HCT116 (cell line): ENCODE measurements at regions not wholly inside any gene's neighbourhood (a gene's known extent, or its start where the extent isn't known, plus 50 kb on each side); places are given as distances from the start of the nearest gene placed in this dataset.

ENCODE experiments used
- CEBPB ChIP-seq: IDR thresholded peaks from 2 replicates; pipeline ENCODE4 v1.6.1; 2012; ENCODE audit warnings: low read depth
- EGR1 ChIP-seq: IDR thresholded peaks from 2 replicates; pipeline ENCODE4 v1.6.1; 2012; ENCODE audit warnings: low read depth
- EZH2 ChIP-seq: fragments of 200-600 bp; sonication (generic); IDR thresholded peaks from 2 replicates; pipeline ENCODE4 v1.6.1; 2017; ENCODE audit warnings: antibody characterized with exemption, mixed run types
- EZH2phosphoT487 ChIP-seq: fragments of 200-600 bp; IDR thresholded peaks from 2 replicates; pipeline ENCODE4 v1.6.1; 2018; ENCODE audit warnings: antibody characterized with exemption, borderline replicate concordance
- JUND ChIP-seq: IDR thresholded peaks from 2 replicates; pipeline ENCODE4 v1.6.1; 2012
- MAX ChIP-seq: IDR thresholded peaks from 2 replicates; pipeline ENCODE4 v1.6.1; 2012
- POLR2A ChIP-seq: IDR thresholded peaks from 2 replicates; pipeline ENCODE4 v1.7.0; 2011; ENCODE audit warnings: borderline replicate concordance; ENCODE audit not compliant: insufficient read depth, insufficient read length; ENCODE audit errors: extremely low read depth
- RAD21 ChIP-seq: IDR thresholded peaks from 2 replicates; pipeline ENCODE4 v1.6.1; 2012; ENCODE audit warnings: low read depth, mild to moderate bottlenecking
- ZNF274 ChIP-seq: fragments of 200-500 bp; sonication (Bioruptor generic); IDR thresholded peaks from 2 replicates; pipeline ENCODE4 v1.6.1; 2014; ENCODE audit warnings: mild to moderate bottlenecking, low read depth, low read length, inconsistent platforms
- TF ChIP-seq, protein P1 (sequence below), 3 experiments: fragments of 200-600 bp in 1 of 3; sonication (generic) in 1 of 3; IDR thresholded peaks in 2 of 3; conservative IDR thresholded peaks in 1 of 3; 2 replicates each; pipeline ENCODE4 v1.5.1; 2012 to 2017; ENCODE audit warnings: low read depth in 2 of 3, low read length in 2 of 3, antibody characterized with exemption in 1 of 3, borderline replicate concordance in 1 of 3, control low read depth in 1 of 3, mild to moderate bottlenecking in 1 of 3, mixed read lengths in 1 of 3, mixed run types in 1 of 3, moderate library complexity in 1 of 3; ENCODE audit not compliant: insufficient read depth in 1 of 3

DNA sequence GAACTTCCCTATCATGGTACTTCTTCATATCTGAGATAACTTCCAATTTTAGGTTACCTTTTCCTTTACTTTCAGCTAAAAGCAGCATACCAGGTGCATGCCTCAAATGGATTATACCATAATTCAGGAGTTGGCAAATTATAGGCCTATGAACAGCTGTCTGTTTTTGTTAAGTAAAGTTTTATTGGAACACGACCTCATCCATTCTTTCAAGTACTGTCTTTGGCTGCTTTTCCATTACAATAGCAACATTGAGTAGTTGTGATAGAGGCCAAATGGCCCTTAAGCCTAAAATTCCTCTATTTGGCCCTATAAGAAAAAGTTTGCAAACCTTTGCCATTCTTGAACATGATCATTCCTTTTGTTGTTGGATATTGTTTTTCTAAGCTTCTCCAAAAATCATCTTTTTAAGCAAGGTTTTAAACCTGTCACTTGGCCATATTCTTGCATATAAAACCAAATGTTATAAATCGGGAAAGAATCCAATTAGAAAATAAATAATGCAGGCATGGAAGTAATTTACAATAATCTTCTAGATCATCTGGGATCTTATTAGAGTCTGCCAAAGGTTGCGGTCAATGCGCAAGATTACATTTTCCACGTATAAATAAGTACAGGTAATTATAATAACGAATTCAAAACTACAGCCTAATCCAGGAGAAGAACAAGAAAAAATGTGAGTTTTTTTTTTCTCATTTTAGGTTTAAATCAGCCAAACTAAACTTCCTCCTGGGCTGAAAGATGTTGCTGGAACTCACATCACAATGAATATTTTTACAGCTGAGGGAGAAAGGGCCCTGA lies 226.5 kb upstream of the ANKRD55 start:
- TF ChIP-seq POLR2A (no peak), EZH2 (no peak), ZNF274 (no peak), EGR1 (no peak), RAD21 (no peak), EZH2phosphoT487 (no peak), CEBPB (no peak), JUND (no peak), MAX (no peak)
- TF ChIP-seq, protein P1, sequence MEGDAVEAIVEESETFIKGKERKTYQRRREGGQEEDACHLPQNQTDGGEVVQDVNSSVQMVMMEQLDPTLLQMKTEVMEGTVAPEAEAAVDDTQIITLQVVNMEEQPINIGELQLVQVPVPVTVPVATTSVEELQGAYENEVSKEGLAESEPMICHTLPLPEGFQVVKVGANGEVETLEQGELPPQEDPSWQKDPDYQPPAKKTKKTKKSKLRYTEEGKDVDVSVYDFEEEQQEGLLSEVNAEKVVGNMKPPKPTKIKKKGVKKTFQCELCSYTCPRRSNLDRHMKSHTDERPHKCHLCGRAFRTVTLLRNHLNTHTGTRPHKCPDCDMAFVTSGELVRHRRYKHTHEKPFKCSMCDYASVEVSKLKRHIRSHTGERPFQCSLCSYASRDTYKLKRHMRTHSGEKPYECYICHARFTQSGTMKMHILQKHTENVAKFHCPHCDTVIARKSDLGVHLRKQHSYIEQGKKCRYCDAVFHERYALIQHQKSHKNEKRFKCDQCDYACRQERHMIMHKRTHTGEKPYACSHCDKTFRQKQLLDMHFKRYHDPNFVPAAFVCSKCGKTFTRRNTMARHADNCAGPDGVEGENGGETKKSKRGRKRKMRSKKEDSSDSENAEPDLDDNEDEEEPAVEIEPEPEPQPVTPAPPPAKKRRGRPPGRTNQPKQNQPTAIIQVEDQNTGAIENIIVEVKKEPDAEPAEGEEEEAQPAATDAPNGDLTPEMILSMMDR (IDR thresholded peaks at IDR 0.05 in 2 of 3, conservative IDR thresholded peaks at IDR 0.05 in 1 of 3; ENCODE audit: borderline replicate concordance in 1 of 3, insufficient read depth in 1 of 3, low read depth in 2 of 3, low read length in 2 of 3), result no peak
